ENCODE measurements at regions not wholly inside any gene's neighbourhood (a gene's known extent, or its start where the extent isn't known, plus 50 kb on each side); places are given as distances from the start of the nearest gene placed in this dataset.
"Not testable (repeated sequence)": the region's sequence is repeated elsewhere in the genome, so short reads cannot be mapped to it uniquely, and the experiment has no call there.

DNA sequence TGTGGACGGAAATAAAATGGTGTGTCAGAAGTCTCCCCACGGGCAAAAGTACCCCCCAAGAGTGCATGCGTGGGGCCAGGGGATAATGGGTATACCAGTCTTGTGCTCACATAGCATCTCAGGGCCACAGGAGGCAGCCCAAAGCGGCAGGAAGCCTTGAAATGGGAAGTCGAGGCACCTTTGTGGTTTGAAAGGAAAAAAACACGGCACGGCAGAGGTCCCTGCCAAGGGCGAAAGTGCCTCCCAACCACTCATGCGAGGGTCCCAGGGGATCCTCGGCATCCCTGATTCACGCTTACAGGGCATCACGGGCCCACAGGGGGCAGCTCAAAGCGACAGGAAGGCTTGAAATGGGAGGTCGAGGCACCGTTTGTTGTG, 583.2 kb downstream of the ALG10 start:
- no peak overlapping the region for H3K27ac Mint-ChIP-seq
- H3K4me3 Mint-ChIP-seq = no peak overlapping the region
- no peaks in the 10 kb centered on the region for H3K4me1 Mint-ChIP-seq (ENCODE audit: low read depth)
- TF ChIP-seq, protein P1, sequence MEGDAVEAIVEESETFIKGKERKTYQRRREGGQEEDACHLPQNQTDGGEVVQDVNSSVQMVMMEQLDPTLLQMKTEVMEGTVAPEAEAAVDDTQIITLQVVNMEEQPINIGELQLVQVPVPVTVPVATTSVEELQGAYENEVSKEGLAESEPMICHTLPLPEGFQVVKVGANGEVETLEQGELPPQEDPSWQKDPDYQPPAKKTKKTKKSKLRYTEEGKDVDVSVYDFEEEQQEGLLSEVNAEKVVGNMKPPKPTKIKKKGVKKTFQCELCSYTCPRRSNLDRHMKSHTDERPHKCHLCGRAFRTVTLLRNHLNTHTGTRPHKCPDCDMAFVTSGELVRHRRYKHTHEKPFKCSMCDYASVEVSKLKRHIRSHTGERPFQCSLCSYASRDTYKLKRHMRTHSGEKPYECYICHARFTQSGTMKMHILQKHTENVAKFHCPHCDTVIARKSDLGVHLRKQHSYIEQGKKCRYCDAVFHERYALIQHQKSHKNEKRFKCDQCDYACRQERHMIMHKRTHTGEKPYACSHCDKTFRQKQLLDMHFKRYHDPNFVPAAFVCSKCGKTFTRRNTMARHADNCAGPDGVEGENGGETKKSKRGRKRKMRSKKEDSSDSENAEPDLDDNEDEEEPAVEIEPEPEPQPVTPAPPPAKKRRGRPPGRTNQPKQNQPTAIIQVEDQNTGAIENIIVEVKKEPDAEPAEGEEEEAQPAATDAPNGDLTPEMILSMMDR (IDR thresholded peaks at IDR 0.05) = no peak
- no peak for DNase-seq
- H3K9me3 Mint-ChIP-seq = peaks cover 80% of the 10 kb centered on the region
- peaks cover 2% of the 10 kb centered on the region; the same call in 1 of the 2 replicates for H3K27me3 Mint-ChIP-seq (ENCODE audit: insufficient read depth)
- peaks cover 8% of the 10 kb centered on the region for H3K36me3 Mint-ChIP-seq (ENCODE audit: low read depth)

DNA sequence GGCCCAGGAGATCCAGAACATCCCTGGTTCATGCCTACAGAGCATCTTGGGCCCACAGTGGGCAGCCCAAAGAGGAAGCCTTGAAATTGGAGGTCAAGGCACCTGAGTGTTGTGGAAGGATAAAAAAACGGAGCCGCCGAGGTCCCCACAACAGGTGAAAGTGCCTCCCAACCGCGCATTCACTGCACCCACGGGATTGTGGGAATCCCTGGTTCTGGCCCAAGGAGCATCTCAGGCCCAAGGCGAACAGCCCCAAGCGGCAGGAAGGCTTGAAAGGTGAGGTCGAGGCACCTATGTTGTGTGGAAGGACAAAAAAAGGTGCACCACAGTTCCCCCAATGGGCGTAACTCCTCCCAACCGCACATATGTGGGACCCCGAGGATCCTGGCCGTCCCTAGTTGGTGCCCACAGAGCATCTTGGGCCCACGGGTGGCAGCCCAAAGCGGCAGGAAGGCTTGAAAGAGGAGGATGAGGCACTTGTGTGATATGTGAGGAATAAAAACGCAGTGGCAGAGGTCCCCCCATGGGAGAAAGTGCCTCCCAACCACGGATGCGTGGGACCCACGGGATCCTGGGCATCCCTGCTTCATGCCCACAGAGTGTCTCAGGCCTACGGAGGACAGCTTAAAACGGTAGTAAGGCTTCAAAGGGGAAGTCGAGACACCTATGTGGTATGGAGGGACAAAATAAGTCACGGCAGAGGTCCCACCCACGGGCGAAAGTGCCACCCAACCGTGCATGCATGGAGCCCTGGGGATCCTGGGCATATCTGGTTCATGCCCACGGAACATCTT, 583.9 kb downstream of the ALG10 start:
- Mint-ChIP-seq H3K4me1 (ENCODE audit: low read depth) (no peaks in the 10 kb centered on the region), H3K4me3 (no peak overlapping the region), H3K36me3 (ENCODE audit: low read depth) (0 out of 2 replicates have a peak, but pooled peaks cover 4% of the 10 kb centered on the region), H3K27ac (no peak overlapping the region), H3K9me3 (peaks cover 78% of the 10 kb centered on the region), H3K27me3 (ENCODE audit: insufficient read depth) (peaks cover 2% of the 10 kb centered on the region; the same call in 1 of the 2 replicates)
- no peak for DNase-seq
- TF ChIP-seq, protein P1 (IDR thresholded peaks at IDR 0.05) = no peak

DNA sequence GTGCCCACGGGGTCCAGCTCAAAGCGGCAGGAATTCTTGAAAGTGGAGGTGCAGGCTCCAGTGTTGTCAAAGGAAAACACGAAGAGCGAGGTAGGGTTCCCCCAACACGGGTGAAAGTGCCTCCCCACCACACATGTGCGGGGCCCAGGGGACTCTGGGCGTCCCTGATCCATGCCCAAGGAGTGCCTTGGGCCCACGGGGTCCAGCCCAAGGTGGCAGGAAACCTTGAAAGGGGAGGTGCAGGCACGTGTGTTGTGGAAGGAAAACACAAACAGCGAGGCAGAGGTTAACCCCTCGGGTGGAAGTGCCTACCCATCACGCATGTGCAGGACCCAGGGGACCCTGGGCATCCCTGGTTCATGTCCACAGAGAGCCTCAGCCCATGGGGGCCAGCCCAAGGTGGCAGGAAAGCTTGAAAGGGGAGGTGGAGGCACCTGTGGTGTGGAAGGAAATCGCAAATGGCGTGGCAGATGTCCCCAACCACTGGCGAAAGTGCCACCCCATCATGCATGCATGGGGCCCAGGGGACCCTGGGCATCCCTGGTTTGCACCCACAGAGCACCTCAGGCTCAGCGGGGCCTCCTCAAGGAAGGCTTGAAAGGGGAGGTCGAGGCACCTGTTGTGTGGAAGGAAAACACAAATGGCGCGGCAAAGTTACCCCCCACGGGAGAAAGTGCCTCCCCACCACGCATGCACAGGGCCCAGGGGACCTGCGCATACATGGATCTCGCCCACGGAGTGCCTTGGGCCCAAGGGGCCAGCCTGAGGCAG, 584.6 kb downstream of the ALG10 start:
- Mint-ChIP-seq H3K36me3 (ENCODE audit: low read depth) (0 out of 2 replicates have a peak, but pooled peaks cover 4% of the 10 kb centered on the region), H3K9me3 (peaks cover 80% of the 10 kb centered on the region), H3K4me3 (no peak overlapping the region), H3K27me3 (ENCODE audit: insufficient read depth) (no peaks in the 10 kb centered on the region), H3K27ac (no peak overlapping the region), H3K4me1 (ENCODE audit: low read depth) (no peaks in the 10 kb centered on the region)
- no peak for DNase-seq
- TF ChIP-seq, protein P1 (IDR thresholded peaks at IDR 0.05) = no peak

DNA sequence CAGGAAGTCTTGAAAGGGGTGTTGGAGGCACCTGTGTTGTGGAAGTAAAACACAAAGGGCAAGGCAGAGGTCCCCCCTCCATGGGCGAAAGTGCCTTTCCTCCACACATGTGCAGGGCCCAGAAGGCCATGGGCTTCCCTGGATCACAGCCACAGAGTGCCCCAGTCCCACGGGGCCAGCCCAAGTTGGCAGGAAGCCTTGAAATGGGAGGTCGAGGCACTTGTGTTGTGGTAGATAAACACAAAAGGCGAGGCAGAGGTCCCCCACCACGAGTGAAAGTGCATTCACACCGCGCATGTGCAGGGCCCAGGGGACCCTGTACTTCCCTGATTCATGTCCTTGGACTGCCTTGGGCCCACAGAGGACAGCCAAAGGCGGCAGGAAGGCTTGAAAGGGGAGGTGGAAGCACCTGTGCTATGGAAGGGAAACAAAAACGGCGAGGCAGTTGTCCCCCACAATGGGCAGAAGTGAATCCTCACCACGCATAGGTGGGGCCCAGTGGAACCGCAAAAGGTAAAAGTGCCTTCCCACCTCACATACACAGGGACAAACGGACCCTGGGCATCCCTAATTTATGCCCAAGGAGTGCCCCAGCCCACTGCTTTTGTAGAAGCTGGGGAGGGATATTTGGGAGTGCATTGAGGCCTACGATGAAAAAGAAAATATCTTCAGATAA, 585.4 kb downstream of the ALG10 start:
- TF ChIP-seq, protein P1 (IDR thresholded peaks at IDR 0.05) = no peak
- no peak overlapping the region for H3K4me3 Mint-ChIP-seq
- H3K9me3 Mint-ChIP-seq = peaks cover 80% of the 10 kb centered on the region
- no peaks in the 10 kb centered on the region for H3K27me3 Mint-ChIP-seq (ENCODE audit: insufficient read depth)
- no peak overlapping the region for H3K27ac Mint-ChIP-seq
- H3K4me1 Mint-ChIP-seq (ENCODE audit: low read depth) = no peaks in the 10 kb centered on the region
- 0 out of 2 replicates have a peak, but pooled peaks cover 4% of the 10 kb centered on the region for H3K36me3 Mint-ChIP-seq (ENCODE audit: low read depth)
- no peak for DNase-seq

GRCh38 chr12:34613988-34614387, 591.7 kb downstream of the ALG10 start:
- H3K4me3 Mint-ChIP-seq; H3K27me3 Mint-ChIP-seq (ENCODE audit: insufficient read depth); H3K27ac Mint-ChIP-seq; H3K4me1 Mint-ChIP-seq (ENCODE audit: low read depth); DNase-seq: not testable (repeated sequence)
- peaks cover 13% of the 10 kb centered on the region for H3K36me3 Mint-ChIP-seq (ENCODE audit: low read depth)
- H3K9me3 Mint-ChIP-seq = peaks cover 90% of the 10 kb centered on the region
